SK-N-MC (cell line): ENCODE measurements at regions not wholly inside any gene's neighbourhood (a gene's known extent, or its start where the extent isn't known, plus 50 kb on each side); places are given as distances from the start of the nearest gene placed in this dataset.

Experiments used
- DNase-seq: peaks from one replicate; pipeline ENCODE4 v3.0.0-alpha.2; 2011; ENCODE audit warnings: low read depth, low spot score
- H3K27ac ChIP-seq: fragments of 200-600 bp; sonication (generic); 2 replicates; pipeline ENCODE4 v1.5.1; 2016; ENCODE audit warnings: mixed run types
- H3K36me3 ChIP-seq: fragments of 200-600 bp; sonication (generic); 2 replicates; pipeline ENCODE4 v1.6.1; 2017; ENCODE audit warnings: antibody characterized with exemption, low read length, mixed read lengths; ENCODE audit not compliant: insufficient read depth
- H3K4me3 ChIP-seq: fragments of 200-600 bp; sonication (generic); 2 replicates; pipeline ENCODE4 v1.5.1; 2016
- H3K9ac ChIP-seq: fragments of 200-600 bp; sonication (generic); 2 replicates; pipeline ENCODE4 v1.8.0; 2017; ENCODE audit warnings: mixed run types, mixed read lengths; ENCODE audit not compliant: insufficient read length
- H3K9me3 ChIP-seq: fragments of 200-600 bp; sonication (generic); 2 replicates; pipeline ENCODE4 v1.6.1; 2017; ENCODE audit warnings: low read depth, mild to moderate bottlenecking, antibody characterized with exemption, low read length, moderate library complexity, mixed read lengths
- EZH2 ChIP-seq: fragments of 200-600 bp; sonication (generic); IDR thresholded peaks from one replicate; pipeline ENCODE4 v1.6.1; 2017; ENCODE audit warnings: antibody characterized with exemption
- FOXP2 ChIP-seq: optimal IDR thresholded peaks from 2 replicates; pipeline ENCODE3; 2011; ENCODE audit warnings: mild to moderate bottlenecking, moderate library complexity; ENCODE audit not compliant: insufficient read depth; ENCODE audit errors: extremely low read length, control extremely low read depth
- POLR2AphosphoS5 ChIP-seq: IDR thresholded peaks from 2 replicates; pipeline ENCODE4 v1.6.1; 2012; ENCODE audit warnings: mild to moderate bottlenecking, low read depth, low read length, borderline replicate concordance

DNA sequence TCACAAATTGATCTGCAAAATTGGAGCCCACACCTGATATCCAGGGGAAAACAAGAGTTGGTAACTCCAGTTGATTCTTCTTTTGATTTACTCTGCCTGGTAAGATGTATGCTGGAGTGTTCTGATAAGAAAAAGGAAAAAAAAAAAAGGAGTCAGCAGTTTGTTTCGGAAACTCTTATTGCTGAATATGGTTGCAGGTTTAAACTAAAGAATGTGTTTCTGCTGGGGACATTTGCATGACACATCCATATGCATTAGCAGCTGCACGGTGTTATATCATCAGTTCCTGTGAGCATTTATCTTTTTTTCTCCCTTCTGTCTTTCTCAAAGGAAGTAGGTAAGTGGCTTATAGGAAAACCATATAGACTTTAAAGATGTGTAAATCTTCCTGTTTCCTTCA lies 418.5 kb upstream of the ESRRG start:
- Histone ChIP-seq H3K4me3 (no peak overlapping the region), H3K36me3 (no peaks in the 10 kb centered on the region), H3K9me3 (no peaks in the 10 kb centered on the region), H3K9ac (no peak overlapping the region), H3K27ac (no peak overlapping the region)
- DNase-seq = no peak
- TF ChIP-seq EZH2 (no peak), FOXP2 (no peak), POLR2AphosphoS5 (no peak)

- DNase-seq = no peak
- no peak overlapping the region for H3K27ac ChIP-seq
- no peaks in the 10 kb centered on the region for H3K9me3 ChIP-seq
- TF ChIP-seq POLR2AphosphoS5 = no peak
- no peak for TF ChIP-seq EZH2
- no peak for TF ChIP-seq FOXP2
- H3K4me3 ChIP-seq = no peak overlapping the region
- H3K36me3 ChIP-seq = no peaks in the 10 kb centered on the region
- no peak overlapping the region for H3K9ac ChIP-seq
Observed at GRCh38 chr1:217140041-217140901, 417.0 kb upstream of the ESRRG start.

GRCh38 chr1:217139513-217139912 lies 416.3 kb upstream of the ESRRG start:
- H3K4me3 ChIP-seq = no peak overlapping the region
- DNase-seq = no peak

GRCh38 chr1:217138799-217139466 lies 415.7 kb upstream of the ESRRG start:
- Histone ChIP-seq H3K36me3 (no peaks in the 10 kb centered on the region), H3K9me3 (no peaks in the 10 kb centered on the region), H3K4me3 (no peak overlapping the region), H3K9ac (no peak overlapping the region), H3K27ac (no peak overlapping the region)
- TF ChIP-seq EZH2 (no peak), FOXP2 (no peak), POLR2AphosphoS5 (no peak)
- DNase-seq = no peak

More at GRCh38 chr1:217139513-217139912, 416.3 kb upstream of the ESRRG start:
- no peak overlapping the region for H3K27ac ChIP-seq
- TF ChIP-seq EZH2 (no peak), FOXP2 (no peak), POLR2AphosphoS5 (no peak)
- no peaks in the 10 kb centered on the region for H3K9me3 ChIP-seq
- H3K9ac ChIP-seq = no peak overlapping the region
- no peaks in the 10 kb centered on the region for H3K36me3 ChIP-seq

- TF ChIP-seq POLR2AphosphoS5 (no peak), EZH2 (no peak), FOXP2 (no peak)
- Histone ChIP-seq H3K4me3 (no peak overlapping the region), H3K9ac (no peak overlapping the region), H3K27ac (no peak overlapping the region), H3K36me3 (no peaks in the 10 kb centered on the region), H3K9me3 (no peaks in the 10 kb centered on the region)
- no peak for DNase-seq
Observed at GRCh38 chr1:217138173-217138765, 415.0 kb upstream of the ESRRG start.

DNA sequence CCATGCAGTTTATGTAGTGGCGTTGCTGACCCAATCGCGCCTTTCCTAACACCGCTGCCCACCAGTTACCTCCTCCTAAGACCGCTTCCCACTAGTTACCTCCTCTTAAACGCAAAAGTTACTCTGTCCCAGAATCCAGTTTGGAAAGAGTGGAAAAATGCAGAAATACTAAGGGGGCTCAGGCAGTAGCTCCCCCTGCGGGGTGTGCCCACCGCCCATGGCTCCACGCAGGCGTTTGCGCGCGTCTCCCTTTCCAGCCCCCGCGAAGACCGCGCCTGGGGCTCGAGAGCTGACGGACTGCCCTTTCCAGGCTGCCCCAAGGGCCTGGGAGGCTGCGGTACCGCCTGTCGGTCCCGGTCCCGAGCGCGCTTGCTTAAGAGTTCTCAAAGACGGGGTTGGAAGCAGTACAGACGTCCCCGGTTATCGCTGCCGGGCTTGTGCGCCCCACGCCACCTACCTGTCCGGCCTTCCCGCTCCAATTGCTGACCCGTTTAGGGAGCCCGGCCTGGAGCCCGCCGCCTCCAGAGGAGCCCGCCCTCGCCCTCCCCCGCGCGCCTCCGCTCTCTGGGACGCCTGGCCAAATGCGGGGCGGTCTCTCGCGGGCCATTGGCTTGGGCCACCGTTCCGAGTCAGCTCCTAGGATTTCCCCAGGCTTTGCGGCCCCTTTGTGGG lies 414.1 kb upstream of the ESRRG start:
- H3K36me3 ChIP-seq = no peaks in the 10 kb centered on the region
- no peak overlapping the region for H3K4me3 ChIP-seq
- no peak for TF ChIP-seq POLR2AphosphoS5
- no peak for TF ChIP-seq FOXP2
- TF ChIP-seq EZH2 = no peak

DNA sequence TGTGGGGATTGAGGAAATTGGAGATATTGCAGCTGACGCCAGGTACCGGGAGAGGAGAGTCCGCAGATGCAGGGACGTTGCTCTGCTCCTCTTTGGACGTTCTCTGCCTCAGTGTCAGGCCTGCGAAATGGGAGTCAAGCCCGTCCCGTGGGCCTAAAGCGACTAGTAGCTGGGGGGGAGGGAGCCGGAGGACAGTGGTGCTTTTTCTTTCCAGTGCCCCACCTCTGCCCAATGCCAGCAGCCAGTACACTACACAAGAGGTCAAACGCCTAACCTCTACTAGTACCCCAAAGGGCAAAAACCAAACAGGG lies 413.6 kb upstream of the ESRRG start:
- no peak overlapping the region for H3K9ac ChIP-seq
- H3K27ac ChIP-seq = no peak overlapping the region
- TF ChIP-seq EZH2 (no peak), POLR2AphosphoS5 (no peak), FOXP2 (no peak)
- no peaks in the 10 kb centered on the region for H3K9me3 ChIP-seq
- H3K36me3 ChIP-seq = no peaks in the 10 kb centered on the region
- H3K4me3 ChIP-seq = no peak overlapping the region
- DNase-seq = no peak

More for the DNA sequence above, 414.1 kb upstream of the ESRRG start:
- H3K27ac ChIP-seq = no peak overlapping the region
- no peak overlapping the region for H3K9ac ChIP-seq
- DNase-seq = no peak
- H3K9me3 ChIP-seq = no peaks in the 10 kb centered on the region
